Limb (tissue), 2 donors: ENCODE measurements at regions not wholly inside any gene's neighbourhood (a gene's known extent, or its start where the extent isn't known, plus 50 kb on each side); places are given as distances from the start of the nearest gene placed in this dataset.

Experiments used
- DNase-seq, 2 donors: peaks; one replicate each; pipeline ENCODE4 v3.0.0-alpha.2; 2016; ENCODE audit errors: extremely low spot score in 2 of 2

- no peak for DNase-seq
Observed at GRCh38 chr20:39878320-39878719, 810.7 kb downstream of the MAFB start.

- DNase-seq, result no peak
Observed at GRCh38 chr20:39877788-39878187, 811.2 kb downstream of the MAFB start.

- no peak for DNase-seq
Observed at GRCh38 chr20:39876976-39877635, 811.9 kb downstream of the MAFB start.

- DNase-seq, result no peak
Observed at GRCh38 chr20:39875492-39876110, 813.4 kb downstream of the MAFB start.

GRCh38 chr20:39874049-39874893 lies 814.8 kb downstream of the MAFB start:
- DNase-seq, result peak in 1 of 2 donors; percentile 41

GRCh38 chr20:39873286-39873685 lies 815.8 kb downstream of the MAFB start:
- no peak for DNase-seq

GRCh38 chr20:39871013-39871412 lies 818.0 kb downstream of the MAFB start:
- peak in 1 of 2 donors; percentile 42 for DNase-seq

- no peak for DNase-seq
Observed at GRCh38 chr20:39865446-39865845, 823.6 kb downstream of the MAFB start.

GRCh38 chr20:39862470-39862891 lies 826.6 kb downstream of the MAFB start:
- no peak for DNase-seq

GRCh38 chr20:39861381-39861780 lies 827.7 kb downstream of the MAFB start:
- DNase-seq, result no peak

- DNase-seq, result no peak
Observed at GRCh38 chr20:39857835-39858234, 831.2 kb downstream of the MAFB start.

GRCh38 chr20:39857187-39857586 lies 831.8 kb downstream of the MAFB start:
- DNase-seq, result no peak

- no peak for DNase-seq
Observed at GRCh38 chr20:39855799-39856198, 833.2 kb downstream of the MAFB start.

- no peak for DNase-seq
Observed at GRCh38 chr20:39855056-39855455, 834.0 kb downstream of the MAFB start.

- DNase-seq, result no peak
Observed at GRCh38 chr20:39853636-39854035, 835.4 kb downstream of the MAFB start.

- no peak for DNase-seq
Observed at GRCh38 chr20:39853050-39853449, 836.0 kb downstream of the MAFB start.

- no peak for DNase-seq
Observed at GRCh38 chr20:39851459-39851858, 837.6 kb downstream of the MAFB start.

GRCh38 chr20:39850821-39851330 lies 838.2 kb downstream of the MAFB start:
- DNase-seq, result no peak

- no peak for DNase-seq
Observed at GRCh38 chr20:39850246-39850645, 838.8 kb downstream of the MAFB start.

GRCh38 chr20:39849664-39850063 lies 839.4 kb downstream of the MAFB start:
- peak; percentile 80 to 86 for DNase-seq

GRCh38 chr20:39849171-39849570 lies 839.9 kb downstream of the MAFB start:
- DNase-seq, result no peak
